GDM1 (cell line): ENCODE measurements at regions not wholly inside any gene's neighbourhood (a gene's known extent, or its start where the extent isn't known, plus 50 kb on each side); places are given as distances from the start of the nearest gene placed in this dataset.

Source experiments
- DNase-seq: peaks from one replicate; lab custom pipeline; 2025; lab: John Stamatoyannopoulos, UW

GRCh38 chr9:87118594-87118993 lies 171.3 kb upstream of the GAS1 start:
- DNase-seq: no peak

DNA sequence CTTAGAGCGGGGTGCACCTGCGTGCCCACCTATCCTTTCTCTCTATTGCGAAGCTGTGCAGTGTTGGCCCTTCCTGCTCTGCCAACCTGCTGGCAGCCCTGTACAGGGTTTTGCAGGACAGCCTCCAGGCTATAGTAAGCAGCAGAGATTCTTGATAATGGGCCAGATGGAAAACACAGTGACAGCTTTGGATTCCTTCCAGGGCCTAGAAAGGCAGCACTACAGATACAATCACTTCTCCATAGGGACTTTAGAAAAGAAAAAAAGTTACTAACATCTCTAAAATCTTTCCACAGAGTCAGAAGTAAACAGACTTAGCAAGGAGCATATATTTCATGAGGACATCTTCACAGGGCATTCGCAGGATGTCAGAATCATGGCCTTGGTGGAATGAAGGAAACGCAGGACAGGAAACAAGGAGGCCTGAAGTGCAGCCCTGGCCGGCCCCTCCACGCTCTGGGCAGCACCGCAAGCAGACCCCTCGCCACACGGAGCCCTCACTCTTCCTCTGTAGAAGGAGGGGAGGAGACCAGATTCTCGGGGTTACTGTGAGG lies 172.1 kb upstream of the GAS1 start:
- no peak for DNase-seq

GRCh38 chr9:87120610-87121009 lies 173.3 kb upstream of the GAS1 start:
- DNase-seq: no peak

GRCh38 chr9:87122947-87123685 lies 175.8 kb upstream of the GAS1 start:
- DNase-seq: no peak

GRCh38 chr9:87123830-87124229 lies 176.5 kb upstream of the GAS1 start:
- no peak for DNase-seq

- DNase-seq: no peak
Measured at GRCh38 chr9:87125819-87126218, 178.5 kb upstream of the GAS1 start.

- no peak for DNase-seq
Measured at GRCh38 chr9:87127543-87127942, 180.2 kb upstream of the GAS1 start.

- no peak for DNase-seq
Measured at GRCh38 chr9:87127978-87128614, 180.8 kb upstream of the GAS1 start.

- no peak for DNase-seq
Measured at GRCh38 chr9:87128844-87129493, 181.7 kb upstream of the GAS1 start.

DNA sequence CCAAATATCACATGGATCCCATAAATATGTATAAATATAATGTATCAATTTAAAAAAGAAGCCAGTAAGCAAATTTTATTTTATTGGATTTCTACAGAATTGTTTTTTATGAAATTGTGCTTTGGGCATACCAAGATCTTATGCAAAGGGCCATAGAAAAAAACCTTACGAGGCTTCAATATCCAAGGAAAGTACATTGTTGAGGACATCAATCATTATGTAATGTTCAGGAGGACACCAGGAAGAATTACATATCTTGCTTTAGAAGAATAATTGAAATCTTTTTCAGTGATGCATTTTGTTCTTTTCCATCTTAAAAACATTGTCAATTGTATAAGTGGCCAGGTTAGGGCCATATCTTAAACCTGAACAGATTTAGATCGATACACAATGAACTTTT lies 187.8 kb upstream of the GAS1 start:
- no peak for DNase-seq

GRCh38 chr9:87137718-87138117 lies 190.4 kb upstream of the GAS1 start:
- no peak for DNase-seq

DNA sequence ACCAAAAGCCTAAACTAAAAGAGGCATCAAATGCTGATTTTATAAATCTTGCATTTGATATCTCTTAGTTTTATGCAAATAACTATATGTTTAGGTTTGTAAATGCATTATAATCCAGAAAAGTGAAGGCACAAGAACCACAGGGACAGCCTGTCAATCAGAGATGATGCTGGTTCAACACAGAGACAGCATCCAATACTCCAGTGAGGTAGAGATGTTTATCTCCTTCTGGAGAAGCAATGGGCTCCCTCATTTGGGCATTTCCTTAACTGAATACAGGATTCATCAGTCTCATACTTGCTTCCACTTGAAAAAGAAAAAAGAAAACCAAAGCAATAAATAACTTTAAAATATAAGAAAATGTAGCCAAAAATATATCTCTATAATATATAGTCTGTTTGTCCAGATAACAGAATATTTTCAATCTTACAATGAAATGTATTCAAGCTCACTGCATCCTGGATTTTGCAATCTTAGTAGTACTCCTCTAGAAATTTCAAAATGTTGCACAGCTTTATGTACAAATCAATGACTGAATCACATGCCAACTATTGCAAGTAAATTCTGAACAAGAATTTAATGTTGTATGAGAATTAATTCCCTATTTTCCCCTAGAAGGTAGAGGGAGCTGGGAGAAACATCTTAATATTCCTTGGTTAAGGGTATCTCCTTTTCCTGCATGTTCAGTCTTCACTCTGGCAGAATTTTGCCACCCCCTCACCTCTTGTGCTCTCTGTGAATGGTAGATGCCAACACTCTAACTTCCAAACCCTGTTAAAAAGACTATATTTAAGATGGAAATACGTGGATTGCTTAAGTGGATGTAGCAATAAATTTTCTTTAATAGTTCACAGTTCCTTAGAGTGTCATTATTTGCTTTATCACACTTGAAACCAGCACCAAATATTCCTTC lies 191.1 kb upstream of the GAS1 start:
- DNase-seq: no peak

DNA sequence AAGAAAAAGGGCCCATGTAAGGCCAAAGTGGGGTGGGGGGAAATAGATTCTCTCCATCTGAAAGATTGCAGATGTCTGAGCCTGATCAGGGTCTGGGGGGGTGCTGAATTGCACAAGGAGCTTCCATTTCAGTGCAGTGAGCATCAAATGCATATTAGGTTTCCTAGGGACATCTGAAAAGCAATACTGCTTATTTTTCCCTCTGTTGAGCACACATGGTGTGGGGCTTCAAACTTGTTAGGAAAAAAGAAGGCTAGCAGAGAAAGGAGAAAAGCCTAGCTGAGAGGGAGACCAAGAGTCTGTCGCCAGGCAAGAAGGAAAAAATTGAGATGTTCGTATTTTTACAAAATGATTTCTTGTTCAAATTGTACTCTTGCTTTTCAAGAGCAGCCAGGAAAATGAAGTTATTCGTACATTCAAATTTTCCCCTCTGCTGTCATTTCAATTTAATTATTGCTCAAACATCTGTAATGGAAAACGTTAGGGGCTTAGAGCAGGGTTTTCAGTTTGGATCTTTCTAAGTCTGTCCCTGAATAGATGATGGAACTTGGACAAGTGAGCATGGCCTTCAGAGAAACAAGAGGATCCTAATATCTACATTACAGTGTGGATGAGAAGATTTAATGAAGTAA lies 191.9 kb upstream of the GAS1 start:
- no peak for DNase-seq

DNA sequence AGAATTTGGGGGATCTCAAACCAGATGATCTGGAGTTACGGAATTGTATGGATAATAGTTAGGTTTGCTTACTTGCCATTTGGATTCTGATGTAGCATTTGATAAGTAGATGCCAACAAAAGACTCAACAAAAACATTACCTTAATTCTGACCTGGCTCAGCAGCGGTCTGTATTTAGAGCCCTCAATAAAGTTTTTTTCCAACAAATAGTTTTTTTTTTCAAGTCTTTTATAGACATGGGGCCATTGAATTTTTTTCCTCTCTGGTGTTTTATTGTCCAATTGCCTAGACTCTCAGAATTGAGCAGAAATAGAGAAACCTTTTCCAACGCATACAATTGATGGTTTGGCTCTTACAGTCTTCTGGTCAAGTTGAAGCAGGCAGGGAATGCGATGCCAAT lies 192.8 kb upstream of the GAS1 start:
- DNase-seq: no peak

DNA sequence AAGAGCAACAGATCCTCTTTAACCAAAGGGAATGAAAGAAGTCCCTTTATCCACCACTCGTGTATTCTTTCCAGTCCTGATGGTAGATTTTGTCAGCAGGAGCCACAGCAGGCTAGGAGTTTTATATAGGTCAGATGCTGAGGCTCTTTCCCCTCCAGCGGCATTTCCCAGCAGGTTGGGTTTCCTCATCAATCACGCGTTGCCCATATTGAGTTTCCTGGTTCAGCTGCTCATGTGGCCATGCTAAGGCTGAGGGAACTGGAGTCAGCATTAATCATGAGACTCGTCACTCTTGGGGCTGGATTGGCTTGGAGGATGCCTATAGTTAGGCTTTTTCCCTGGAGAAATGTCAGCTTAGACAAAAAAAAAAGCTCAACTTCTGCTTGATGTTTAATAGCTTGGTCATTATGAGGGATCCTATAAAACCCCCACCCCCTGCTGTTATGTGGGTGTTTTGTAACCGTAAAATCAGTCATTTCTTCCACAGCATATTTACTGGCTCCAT lies 193.4 kb upstream of the GAS1 start:
- no peak for DNase-seq

DNA sequence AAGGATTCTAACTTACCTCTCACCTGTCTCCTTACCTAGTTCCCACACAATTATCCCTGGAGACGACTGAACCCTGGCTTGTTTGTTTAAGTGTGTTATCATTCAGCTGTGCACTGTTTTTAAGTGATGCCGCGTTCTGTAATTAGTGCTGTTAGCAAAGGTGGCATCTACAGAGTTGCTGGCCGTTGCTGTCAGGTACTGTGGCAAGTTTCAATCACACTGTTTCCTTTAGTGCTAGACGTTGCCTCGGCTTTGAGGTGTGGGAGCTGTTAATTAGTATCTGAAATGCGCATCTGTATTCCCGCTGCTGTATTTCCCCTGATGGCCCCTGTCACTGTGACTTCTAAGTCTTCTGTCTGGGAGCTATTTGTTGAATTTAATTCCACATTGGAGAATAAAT lies 193.8 kb upstream of the GAS1 start:
- no peak for DNase-seq

DNA sequence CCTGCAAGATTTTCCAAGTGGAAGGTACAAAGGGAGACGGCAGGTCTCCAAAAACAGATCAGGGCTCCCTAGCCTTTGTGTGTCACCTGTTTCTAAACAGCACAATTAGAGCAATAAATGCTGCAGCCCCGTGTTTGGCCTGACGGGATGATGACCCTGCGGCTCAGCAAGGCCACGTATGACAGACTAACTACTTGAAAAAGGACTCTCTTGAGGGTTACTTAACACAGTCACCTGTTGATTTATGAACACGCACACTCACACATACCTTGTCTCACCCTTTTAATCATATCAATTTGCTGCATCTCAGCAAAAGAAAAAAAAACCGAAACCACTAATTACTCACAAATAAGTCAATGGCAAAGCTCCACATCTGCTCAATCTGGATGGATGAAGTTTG lies 199.6 kb upstream of the GAS1 start:
- DNase-seq: no peak

GRCh38 chr9:87147839-87148238 lies 200.5 kb upstream of the GAS1 start:
- DNase-seq: no peak

DNA sequence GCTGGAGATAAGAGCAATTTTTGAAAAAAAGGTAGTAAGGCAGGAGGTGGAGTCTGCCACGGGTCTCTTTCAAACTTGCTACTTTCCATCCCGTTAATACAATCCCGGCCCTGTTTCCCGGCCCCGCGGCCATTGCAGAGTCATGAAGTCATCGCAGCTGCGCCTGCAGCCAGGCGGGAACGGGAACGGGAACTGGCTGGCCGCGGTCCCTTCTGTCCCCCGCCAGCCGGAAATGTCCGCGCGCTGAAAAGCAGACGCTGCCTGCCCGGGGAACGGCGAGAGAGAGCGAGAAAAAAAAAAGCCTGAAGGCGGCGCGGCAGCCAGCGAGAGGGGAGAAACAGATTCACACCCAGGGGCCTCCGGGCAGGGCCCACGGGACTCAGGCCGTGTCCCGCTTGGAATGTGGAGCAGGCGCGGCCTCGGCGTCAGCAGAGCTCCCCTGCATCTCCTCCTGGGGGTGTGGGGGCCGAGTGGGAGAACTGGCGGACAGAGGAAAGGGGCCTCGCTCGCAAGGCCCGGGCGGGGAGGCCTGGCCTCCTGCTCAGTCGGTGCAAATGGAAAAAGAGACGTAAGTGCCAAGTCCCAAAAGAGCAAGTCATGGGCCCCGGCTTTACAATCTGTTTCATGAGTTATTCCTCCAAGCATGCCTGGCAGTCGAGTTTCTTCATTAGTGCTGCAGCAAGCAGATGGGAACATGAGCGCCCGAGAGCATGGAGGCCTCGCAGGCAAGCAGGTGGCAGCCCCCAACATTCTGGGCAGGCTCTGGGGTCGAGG lies 201.2 kb upstream of the GAS1 start:
- DNase-seq: no peak

DNA sequence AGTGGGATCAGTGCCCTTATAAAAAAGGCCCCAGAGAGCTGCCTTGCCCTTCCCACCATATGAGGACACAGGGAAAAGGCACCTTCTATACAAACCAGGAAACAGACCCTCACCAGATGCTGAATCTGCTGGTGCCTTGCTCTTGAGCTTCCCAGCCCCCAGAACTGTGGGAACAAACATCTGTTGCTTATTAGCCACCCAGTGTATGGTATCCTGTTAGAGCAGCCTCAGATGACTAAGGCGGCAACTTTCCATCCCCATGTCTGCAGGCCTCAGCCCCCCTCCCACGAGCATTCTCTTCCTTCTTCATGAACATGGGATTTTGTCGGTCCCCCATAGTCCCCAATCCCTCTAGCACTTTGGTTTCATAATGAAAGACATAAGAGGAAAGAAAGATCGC lies 202.5 kb upstream of the GAS1 start:
- DNase-seq: no peak

DNA sequence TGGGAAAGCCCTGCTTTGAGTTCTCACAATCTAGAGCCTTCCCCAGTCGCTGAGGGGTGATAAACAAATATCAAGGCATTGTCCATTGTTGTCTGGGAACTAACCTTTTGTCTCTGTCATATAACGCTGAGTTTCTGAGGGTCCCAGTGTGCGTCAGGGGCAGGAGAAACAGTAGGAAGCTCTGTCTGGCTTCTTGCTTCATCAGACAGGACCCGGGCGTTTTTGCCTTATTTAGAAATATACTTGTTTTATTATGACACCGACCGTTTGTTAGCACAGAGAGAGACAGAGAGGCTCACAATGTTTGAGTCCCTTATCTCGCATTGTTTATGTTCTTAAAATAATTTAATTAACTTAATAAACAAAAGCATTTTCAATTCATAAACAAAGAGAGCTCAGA lies 204.9 kb upstream of the GAS1 start:
- no peak for DNase-seq
